ENCODE measurements at regions not wholly inside any gene's neighbourhood (a gene's known extent, or its start where the extent isn't known, plus 50 kb on each side); places are given as distances from the start of the nearest gene placed in this dataset.
"Not testable (repeated sequence)": the region's sequence is repeated elsewhere in the genome, so short reads cannot be mapped to it uniquely, and the experiment has no call there.

DNA sequence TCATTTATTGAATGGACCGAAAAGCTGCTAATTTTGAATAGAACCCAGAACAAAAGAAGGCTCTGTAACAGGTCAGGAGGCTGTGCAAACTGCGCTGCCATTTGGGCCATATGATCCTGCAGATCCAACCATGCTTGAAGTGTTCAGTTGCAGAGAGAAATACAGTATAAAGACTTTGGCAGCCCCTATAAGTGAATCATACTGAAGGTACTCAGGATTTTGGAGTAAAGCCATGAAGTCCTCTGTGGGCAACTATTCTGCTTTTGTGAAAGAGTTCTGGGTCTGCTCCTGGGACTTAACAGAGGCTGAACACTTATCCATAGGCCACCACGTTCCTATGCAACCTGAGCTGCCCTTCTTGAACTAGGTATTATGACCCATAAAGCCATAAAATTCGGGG, 1613.6 kb upstream of the PRMT6 start:
- Histone ChIP-seq H3K4me3 (ENCODE audit: low read depth, low read length) (no peak overlapping the region), H3K9me3 (ENCODE audit: severe bottlenecking) (no peaks in the 10 kb centered on the region), H3K27me3 (ENCODE audit: insufficient read depth, low read depth, severe bottlenecking) (no peaks in the 10 kb centered on the region), H3K27ac (no peak overlapping the region), H3K36me3 (no peaks in the 10 kb centered on the region)
- TF ChIP-seq CTCF (IDR thresholded peaks at IDR 0.05; ENCODE audit: low read depth, low read length) = no peak
- DNase-seq = no peak

DNA sequence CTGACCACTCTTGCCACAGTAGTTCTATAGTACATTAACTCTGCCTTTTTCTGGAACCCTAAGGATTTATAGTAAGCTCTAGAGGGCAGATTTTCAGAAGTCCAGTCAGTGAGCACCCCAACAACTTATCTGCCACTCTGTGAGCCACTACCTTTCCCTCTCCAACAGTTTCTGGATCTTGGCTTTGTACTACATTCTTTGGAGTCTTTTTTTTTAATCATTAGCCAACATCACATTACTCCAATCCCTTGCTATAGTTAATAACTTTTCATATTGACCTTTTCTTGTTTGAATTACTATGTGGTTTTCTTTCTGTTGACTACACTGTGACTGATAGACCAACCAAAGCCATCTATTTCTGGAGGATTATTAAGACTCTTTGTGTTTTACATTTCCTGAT, 1596.7 kb upstream of the PRMT6 start:
- Histone ChIP-seq H3K4me3 (ENCODE audit: low read depth, low read length) (no peak overlapping the region), H3K36me3 (no peaks in the 10 kb centered on the region), H3K27me3 (ENCODE audit: insufficient read depth, low read depth, severe bottlenecking) (no peaks in the 10 kb centered on the region), H3K9me3 (ENCODE audit: severe bottlenecking) (no peaks in the 10 kb centered on the region), H3K27ac (no peak overlapping the region)
- no peak for TF ChIP-seq CTCF (IDR thresholded peaks at IDR 0.05; ENCODE audit: low read depth, low read length)
- DNase-seq = no peak

GRCh38 chr1:105462308-105462707, 1594.2 kb upstream of the PRMT6 start:
- TF ChIP-seq CTCF (IDR thresholded peaks at IDR 0.05; ENCODE audit: low read depth, low read length) = no peak

DNA sequence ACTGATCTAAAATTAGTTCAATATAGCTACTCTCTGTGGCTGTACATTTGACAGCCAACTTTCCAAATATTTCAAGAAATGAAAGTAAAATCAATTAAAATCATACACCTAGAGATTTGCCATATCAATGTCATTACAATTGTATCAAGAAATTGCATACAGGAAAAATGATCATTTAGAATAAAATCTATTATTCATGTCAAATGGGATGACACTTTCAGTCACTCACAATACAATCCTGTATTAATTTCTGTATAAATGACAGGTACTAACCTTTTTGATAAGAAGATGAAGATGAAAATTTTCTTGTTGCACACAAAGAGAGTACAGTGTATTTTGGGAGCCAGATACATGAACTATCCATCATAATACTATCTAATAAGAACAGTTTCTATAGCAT, 1588.9 kb upstream of the PRMT6 start:
- Histone ChIP-seq H3K9me3 (ENCODE audit: severe bottlenecking) (no peaks in the 10 kb centered on the region), H3K27me3 (ENCODE audit: insufficient read depth, low read depth, severe bottlenecking) (no peaks in the 10 kb centered on the region), H3K36me3 (no peaks in the 10 kb centered on the region), H3K27ac (no peak overlapping the region), H3K4me3 (ENCODE audit: low read depth, low read length) (no peak overlapping the region)
- DNase-seq = no peak
- no peak for TF ChIP-seq CTCF (IDR thresholded peaks at IDR 0.05; ENCODE audit: low read depth, low read length)

More at GRCh38 chr1:105462308-105462707, 1594.2 kb upstream of the PRMT6 start:
- Histone ChIP-seq H3K27ac (no peak overlapping the region), H3K4me3 (ENCODE audit: low read depth, low read length) (no peak overlapping the region), H3K9me3 (ENCODE audit: severe bottlenecking) (no peaks in the 10 kb centered on the region), H3K36me3 (no peaks in the 10 kb centered on the region), H3K27me3 (ENCODE audit: insufficient read depth, low read depth, severe bottlenecking) (no peaks in the 10 kb centered on the region)
- no peak for DNase-seq

- H3K9me3 ChIP-seq (ENCODE audit: severe bottlenecking); H3K4me3 ChIP-seq (ENCODE audit: low read depth, low read length); H3K36me3 ChIP-seq; DNase-seq; H3K27ac ChIP-seq; H3K27me3 ChIP-seq (ENCODE audit: insufficient read depth, low read depth, severe bottlenecking): not testable (repeated sequence)
Measured at GRCh38 chr1:105470541-105470940, 1585.9 kb upstream of the PRMT6 start.

GRCh38 chr1:105483436-105483835, 1573.0 kb upstream of the PRMT6 start:
- DNase-seq = no peak
- Histone ChIP-seq H3K27ac (no peak overlapping the region), H3K4me3 (ENCODE audit: low read depth, low read length) (no peak overlapping the region), H3K27me3 (ENCODE audit: insufficient read depth, low read depth, severe bottlenecking) (no peaks in the 10 kb centered on the region), H3K36me3 (no peaks in the 10 kb centered on the region), H3K9me3 (ENCODE audit: severe bottlenecking) (no peaks in the 10 kb centered on the region)
- TF ChIP-seq CTCF (IDR thresholded peaks at IDR 0.05; ENCODE audit: low read depth, low read length) = no peak

Measured in WERI-Rb-1 (cell line).